Raji (cell line): ENCODE measurements at regions not wholly inside any gene's neighbourhood (a gene's known extent, or its start where the extent isn't known, plus 50 kb on each side); places are given as distances from the start of the nearest gene placed in this dataset.

Source experiments
- POLR2A ChIP-seq: IDR thresholded peaks from 2 replicates; pipeline ENCODE4 v1.6.1; 2011; ENCODE audit warnings: low read depth, low read length, control low read depth; ENCODE audit not compliant: insufficient read depth

GRCh38 chr20:53708129-53708968 is 114.7 kb upstream of the ZNF217 start:
- peak; percentile 38; the same call in 1 of the 2 replicates for TF ChIP-seq POLR2A

GRCh38 chr20:53707371-53708055 is 113.9 kb upstream of the ZNF217 start:
- no peak for TF ChIP-seq POLR2A

GRCh38 chr20:53706466-53707370 is 113.1 kb upstream of the ZNF217 start:
- no peak for TF ChIP-seq POLR2A

- TF ChIP-seq POLR2A, result no peak
These were observed 112.4 kb upstream of the ZNF217 start for GRCh38 chr20:53706008-53706465.

GRCh38 chr20:53702617-53703016 is 109.0 kb upstream of the ZNF217 start:
- no peak for TF ChIP-seq POLR2A

- TF ChIP-seq POLR2A, result no peak
These were observed 106.3 kb upstream of the ZNF217 start for GRCh38 chr20:53699906-53700305.

GRCh38 chr20:53699085-53699674 is 105.5 kb upstream of the ZNF217 start:
- TF ChIP-seq POLR2A, result no peak

- no peak for TF ChIP-seq POLR2A
These were observed 104.8 kb upstream of the ZNF217 start for GRCh38 chr20:53698371-53698978.

GRCh38 chr20:53695797-53696527 is 102.3 kb upstream of the ZNF217 start:
- no peak for TF ChIP-seq POLR2A

GRCh38 chr20:53693262-53693871 is 99.7 kb upstream of the ZNF217 start:
- TF ChIP-seq POLR2A, result no peak

- TF ChIP-seq POLR2A, result no peak
These were observed 98.9 kb upstream of the ZNF217 start for GRCh38 chr20:53692465-53693067.

- no peak for TF ChIP-seq POLR2A
These were observed 98.2 kb upstream of the ZNF217 start for GRCh38 chr20:53691811-53692192.
